CD4-positive, alpha-beta T cell treated with Interleukin-15 for 4 hours (primary cell): ENCODE measurements at regions not wholly inside any gene's neighbourhood (a gene's known extent, or its start where the extent isn't known, plus 50 kb on each side); places are given as distances from the start of the nearest gene placed in this dataset.

Experiments used
- DNase-seq: peaks from one replicate; pipeline ENCODE4 v3.0.0-alpha.2; 2020; ENCODE audit warnings: low spot score

GRCh38 chr7:12074889-12075288 is 136.2 kb upstream of the TMEM106B start:
- DNase-seq: no peak

- DNase-seq: no peak
Observed at GRCh38 chr7:12080006-12080405, 131.1 kb upstream of the TMEM106B start.

GRCh38 chr7:12085516-12085915 is 125.6 kb upstream of the TMEM106B start:
- no peak for DNase-seq

- no peak for DNase-seq
Observed at GRCh38 chr7:12089951-12090756, 120.9 kb upstream of the TMEM106B start.

- DNase-seq: no peak
Observed at GRCh38 chr7:12090757-12091221, 120.3 kb upstream of the TMEM106B start.

GRCh38 chr7:12091231-12091630 is 119.9 kb upstream of the TMEM106B start:
- no peak for DNase-seq

GRCh38 chr7:12092499-12093130 is 118.5 kb upstream of the TMEM106B start:
- no peak for DNase-seq

GRCh38 chr7:12093365-12093764 is 117.7 kb upstream of the TMEM106B start:
- DNase-seq: no peak

GRCh38 chr7:12094365-12094921 is 116.7 kb upstream of the TMEM106B start:
- no peak for DNase-seq

- DNase-seq: no peak
Observed at GRCh38 chr7:12102126-12102525, 109.0 kb upstream of the TMEM106B start.

GRCh38 chr7:12102527-12102926 is 108.6 kb upstream of the TMEM106B start:
- no peak for DNase-seq

- DNase-seq: no peak
Observed at GRCh38 chr7:12103948-12104347, 107.1 kb upstream of the TMEM106B start.

- no peak for DNase-seq
Observed at GRCh38 chr7:12107381-12107780, 103.7 kb upstream of the TMEM106B start.

GRCh38 chr7:12107841-12108254 is 103.2 kb upstream of the TMEM106B start:
- DNase-seq: no peak

GRCh38 chr7:12110425-12110824 is 100.7 kb upstream of the TMEM106B start:
- no peak for DNase-seq

GRCh38 chr7:12111422-12112405 is 99.4 kb upstream of the TMEM106B start:
- no peak for DNase-seq

GRCh38 chr7:12117170-12117569 is 93.9 kb upstream of the TMEM106B start:
- DNase-seq: no peak

GRCh38 chr7:12119620-12120303 is 91.3 kb upstream of the TMEM106B start:
- no peak for DNase-seq

- no peak for DNase-seq
Observed at GRCh38 chr7:12120632-12121031, 90.5 kb upstream of the TMEM106B start.

GRCh38 chr7:12123172-12123571 is 87.9 kb upstream of the TMEM106B start:
- DNase-seq: no peak

- no peak for DNase-seq
Observed at GRCh38 chr7:12124028-12124427, 87.1 kb upstream of the TMEM106B start.
